ENCODE measurements at regions not wholly inside any gene's neighbourhood (a gene's known extent, or its start where the extent isn't known, plus 50 kb on each side); places are given as distances from the start of the nearest gene placed in this dataset.

DNA sequence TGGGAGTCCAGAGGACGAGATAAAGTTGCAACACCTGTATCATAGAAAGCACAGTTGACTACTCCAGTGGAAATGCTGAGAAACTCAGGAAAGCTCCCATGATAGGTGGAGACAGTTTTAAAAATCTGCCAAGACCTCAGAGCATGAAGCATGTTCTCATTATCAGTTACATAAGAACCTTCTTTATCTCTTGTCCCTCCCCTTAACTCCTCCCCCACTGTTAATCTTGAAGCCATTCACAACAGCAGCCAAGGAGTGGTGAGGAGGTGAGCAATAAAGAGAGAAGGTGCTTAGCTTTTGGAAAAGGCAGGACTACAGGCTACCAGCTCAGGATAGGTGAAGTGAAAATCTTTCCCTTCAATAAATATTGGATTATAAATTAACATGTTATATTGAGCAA is 657.9 kb downstream of the NYAP2 start:
- H4K91ac ChIP-seq (ENCODE audit: insufficient read length, low read depth, low read length): no peak overlapping the region
- DNase-seq: no peak
- H2BK15ac ChIP-seq (ENCODE audit: low read depth, low read length): no peak overlapping the region
- WGBS (ENCODE audit: extremely low coverage, insufficient read length, low lambda C conversion rate): no CpG with 5 or more reads among the region's 1 CpG
- H3K4me1 Mint-ChIP-seq: peaks cover 15 to 20% of the 10 kb centered on the region in 2 experiments
- no peaks in the 10 kb centered on the region for H3K9me3 ChIP-seq (ENCODE audit: control insufficient read depth, low read depth, low read length)
- H3K4me2 ChIP-seq (ENCODE audit: insufficient read depth, insufficient read length, low read length): no peak overlapping the region
- no peaks in the 10 kb centered on the region for H4K20me1 ChIP-seq (ENCODE audit: control insufficient read depth, insufficient read depth, insufficient read length)
- H3K4me1 ChIP-seq (ENCODE audit: insufficient read depth, low read length): no peaks in the 10 kb centered on the region
- H3K4ac ChIP-seq (ENCODE audit: low read depth, low read length): no peak overlapping the region
- H3K27ac Mint-ChIP-seq: no peak overlapping the region
- H2BK20ac ChIP-seq (ENCODE audit: low read depth, low read length, poor library complexity, severe bottlenecking): no peak overlapping the region
- H4K8ac ChIP-seq (replicated peaks; ENCODE audit: insufficient read length, low read depth, low read length): no peak overlapping the region
- no peaks in the 10 kb centered on the region for H3K79me1 ChIP-seq (ENCODE audit: insufficient read depth, low read depth, low read length, poor library complexity, severe bottlenecking)
- no peak overlapping the region for H3K4me3 Mint-ChIP-seq
- no peak overlapping the region for H3K27ac ChIP-seq (ENCODE audit: insufficient read length, low read depth, low read length)
- no peak overlapping the region for H3T11ph ChIP-seq (ENCODE audit: low read length)
- H3K79me2 ChIP-seq (ENCODE audit: insufficient read depth, low read length): no peaks in the 10 kb centered on the region
- no peak overlapping the region for H2AK5ac ChIP-seq (ENCODE audit: insufficient read length, low read length)
- no peak overlapping the region for H3K14ac ChIP-seq (ENCODE audit: insufficient read depth, low read length)
- H3K23ac ChIP-seq (ENCODE audit: insufficient read length, low read depth, low read length): no peak overlapping the region
- no peaks in the 10 kb centered on the region for H3K9me3 Mint-ChIP-seq
- H3K18ac ChIP-seq (ENCODE audit: insufficient read length, low read depth, low read length): no peak overlapping the region
- no peak overlapping the region for H2BK12ac ChIP-seq (ENCODE audit: insufficient read length, low read depth, low read length)
- H2AFZ ChIP-seq (ENCODE audit: low read length): no peak overlapping the region
- no peaks in the 10 kb centered on the region for H3K27me3 Mint-ChIP-seq (ENCODE audit: low read depth)
- no peaks in the 10 kb centered on the region for H3K27me3 ChIP-seq (ENCODE audit: insufficient read depth, low read length)
- no peak overlapping the region for H4K5ac ChIP-seq (ENCODE audit: insufficient read length, low read depth, low read length)
- H3K23me2 ChIP-seq (ENCODE audit: insufficient read length, low read depth, low read length, poor library complexity, severe bottlenecking): no peaks in the 10 kb centered on the region
- no peaks in the 10 kb centered on the region for H3K36me3 Mint-ChIP-seq (ENCODE audit: insufficient read depth in 1 of 3, low read depth in 3 of 3)
- no peak overlapping the region for H3K9ac ChIP-seq (ENCODE audit: extremely low read depth, insufficient read length, low read length)
- H2BK5ac ChIP-seq (ENCODE audit: insufficient read length, low read length): no peak overlapping the region
- no peak for TF ChIP-seq CTCF (conservative IDR thresholded peaks at IDR 0.05)
- H2BK120ac ChIP-seq (ENCODE audit: low read depth, low read length, poor library complexity, severe bottlenecking): no peak overlapping the region
- H3K56ac ChIP-seq (ENCODE audit: insufficient read length, low read depth, low read length): no peak overlapping the region

Measured in H9 (cell line).